SK-MEL-5 (cell line): ENCODE measurements at regions not wholly inside any gene's neighbourhood (a gene's known extent, or its start where the extent isn't known, plus 50 kb on each side); places are given as distances from the start of the nearest gene placed in this dataset.

Experiments
- DNase-seq: peaks from one replicate; pipeline ENCODE4 v3.0.0-alpha.2; 2016; ENCODE audit warnings: low read depth, low spot score
- in situ Hi-C: cut with HindIII; loops from 2 replicates; pipeline ENCODE4 v1.10.0; 2016; ENCODE audit warnings: low sequenced_read_pairs, high pct_unique_total_duplicates, low pct_unique_long_range_greater_than_20kb

DNA sequence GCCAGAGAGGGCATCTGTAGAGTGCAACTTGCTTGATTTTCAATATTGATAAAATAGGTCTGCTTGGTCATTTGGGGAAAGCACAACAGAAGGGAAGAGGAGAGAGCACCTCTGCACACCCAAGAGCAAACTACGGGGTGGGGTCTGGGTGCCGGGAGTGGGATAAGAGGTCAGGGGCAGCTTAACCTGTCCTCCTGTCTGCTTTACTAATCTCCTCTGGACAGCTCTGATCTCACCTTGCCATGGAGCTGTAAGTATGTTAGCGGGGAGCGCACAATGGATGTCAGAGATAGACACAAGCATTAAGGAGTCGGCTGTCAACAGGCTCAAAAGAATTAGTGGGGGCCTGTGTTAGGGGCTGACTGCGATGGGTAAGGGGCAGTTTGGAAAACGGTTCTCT, 328.7 kb downstream of the CYRIA start:
- in situ Hi-C loops = no loop called here
- no peak for DNase-seq

GRCh38 chr2:16336491-16336890, 329.1 kb downstream of the CYRIA start:
- in situ Hi-C loops = no loop called here
- DNase-seq = no peak

DNA sequence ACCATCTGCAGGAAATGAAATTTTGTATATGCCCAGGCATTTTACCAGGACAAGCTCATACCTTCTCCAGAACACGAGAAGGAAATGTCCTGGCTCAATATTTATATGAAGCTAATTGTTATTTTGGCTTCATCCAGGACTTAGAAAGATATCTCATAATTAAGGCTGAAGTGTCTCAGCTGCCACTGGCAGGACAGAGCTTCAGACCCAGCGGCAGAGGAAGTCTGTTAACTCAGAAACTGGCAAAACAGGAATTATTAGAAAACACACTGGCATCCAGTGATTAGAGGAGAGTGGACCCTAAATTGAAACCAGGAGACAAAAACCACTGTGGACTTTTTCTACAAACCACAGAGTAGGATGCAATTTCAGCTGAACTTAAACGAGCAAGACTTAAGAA, 329.7 kb downstream of the CYRIA start:
- DNase-seq = no peak
- in situ Hi-C loops = no loop called here

DNA sequence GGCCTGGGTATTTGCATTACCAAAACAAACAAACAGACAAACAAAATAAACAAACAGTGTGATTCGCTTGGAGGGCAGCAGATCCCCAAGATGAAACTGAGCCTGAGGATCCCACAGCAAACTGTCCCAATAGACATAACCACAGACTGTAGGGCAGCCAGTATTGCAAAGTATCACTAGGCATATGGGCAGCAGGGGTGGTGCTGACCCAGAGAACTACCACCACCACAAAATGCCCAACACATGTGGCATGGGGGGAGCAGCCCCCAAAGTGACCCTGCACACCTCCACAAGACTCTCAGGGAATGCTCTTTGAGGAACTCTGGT, 330.1 kb downstream of the CYRIA start:
- in situ Hi-C loops = no loop called here

GRCh38 chr2:16334886-16335603, 330.6 kb downstream of the CYRIA start:
- in situ Hi-C loops = no loop called here
- DNase-seq = no peak

More for the DNA sequence above, 330.1 kb downstream of the CYRIA start:
- DNase-seq = no peak

GRCh38 chr2:16334366-16334765, 331.3 kb downstream of the CYRIA start:
- DNase-seq = no peak
- in situ Hi-C loops = no loop called here

DNA sequence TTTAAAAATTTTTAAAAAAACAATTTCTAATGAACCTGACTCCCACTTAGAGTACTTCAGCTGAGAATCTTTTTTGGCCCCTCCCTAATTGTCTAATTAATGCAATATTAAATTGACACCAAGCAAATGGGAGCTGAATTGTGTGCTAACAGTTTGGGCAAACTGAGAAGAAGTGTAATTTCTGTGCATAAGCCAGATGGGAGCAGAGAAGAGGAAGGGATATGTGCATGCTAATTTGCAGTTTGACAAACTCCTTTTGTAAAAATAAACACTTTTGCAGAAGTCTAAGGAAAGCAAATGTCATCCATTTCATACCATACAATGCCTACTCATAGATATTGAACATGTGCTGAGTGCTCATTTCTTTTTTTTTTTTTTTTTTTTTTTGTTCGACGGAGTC, 332.0 kb downstream of the CYRIA start:
- no peak for DNase-seq
- in situ Hi-C loops = no loop called here

DNA sequence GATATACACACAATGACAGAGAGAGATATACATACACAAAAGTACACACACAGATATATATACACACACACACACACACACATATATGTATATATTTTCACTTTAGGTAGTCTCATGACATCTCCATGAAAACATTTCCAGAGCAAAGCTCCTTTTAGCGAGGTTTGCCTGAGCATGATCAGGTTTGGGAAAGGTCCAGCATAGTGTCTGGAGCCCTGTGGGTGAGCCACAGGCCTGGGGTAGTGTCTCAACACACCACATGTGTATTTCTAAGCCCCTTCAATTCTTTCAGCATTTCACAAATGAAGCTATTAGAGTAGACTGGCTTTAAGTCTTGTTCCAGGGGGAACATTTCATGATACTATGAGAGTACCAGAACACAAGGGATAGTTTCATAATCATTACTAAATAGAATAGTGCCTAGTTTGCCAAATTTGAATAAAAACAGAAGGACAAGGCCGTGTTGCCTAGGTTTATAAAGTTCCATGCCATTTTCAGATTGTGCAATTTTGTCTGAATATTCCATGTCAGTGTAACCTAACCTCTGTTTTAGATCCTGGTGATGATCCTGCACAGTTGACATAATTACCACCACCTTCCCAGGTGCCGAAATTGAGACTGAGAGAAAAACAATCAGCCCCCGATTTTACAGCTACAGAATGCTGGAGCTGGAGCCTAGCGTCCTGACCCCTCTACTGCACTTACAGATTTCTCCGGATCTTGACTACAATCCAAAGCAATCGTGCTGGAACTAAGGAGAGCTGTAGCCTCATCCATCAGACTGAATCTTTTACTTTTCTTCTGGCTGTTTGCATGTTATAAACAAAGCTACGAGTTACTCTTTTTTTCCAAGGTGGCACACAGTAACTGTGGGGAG, 332.7 kb downstream of the CYRIA start:
- in situ Hi-C loops = no loop called here
- no peak for DNase-seq

DNA sequence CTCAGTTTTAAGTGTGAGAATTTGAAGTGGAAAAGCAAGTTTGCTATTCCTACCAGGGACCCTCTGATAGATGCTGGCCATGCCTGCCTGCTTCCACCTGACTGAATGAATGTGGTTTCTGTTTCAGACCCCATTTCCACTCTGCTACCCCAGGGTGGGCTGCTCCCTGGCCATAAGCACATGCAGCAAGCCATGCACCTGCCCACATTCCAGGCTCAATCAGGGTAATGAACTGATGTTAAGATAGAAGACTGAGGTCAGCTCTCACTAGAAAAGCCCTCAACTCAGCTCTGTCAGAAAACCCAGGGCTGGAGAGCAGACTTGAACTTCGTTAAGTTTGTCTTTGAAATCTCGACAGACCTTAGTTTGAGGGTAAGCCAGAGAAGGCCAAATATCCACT, 333.9 kb downstream of the CYRIA start:
- in situ Hi-C loops = no loop called here
- no peak for DNase-seq

GRCh38 chr2:16330982-16331381, 334.7 kb downstream of the CYRIA start:
- in situ Hi-C loops = no loop called here
- no peak for DNase-seq

GRCh38 chr2:16330571-16330970, 335.1 kb downstream of the CYRIA start:
- no peak for DNase-seq
- in situ Hi-C loops = no loop called here

- no peak for DNase-seq
- in situ Hi-C loops = no loop called here
Measured at GRCh38 chr2:16330012-16330411, 335.6 kb downstream of the CYRIA start.

DNA sequence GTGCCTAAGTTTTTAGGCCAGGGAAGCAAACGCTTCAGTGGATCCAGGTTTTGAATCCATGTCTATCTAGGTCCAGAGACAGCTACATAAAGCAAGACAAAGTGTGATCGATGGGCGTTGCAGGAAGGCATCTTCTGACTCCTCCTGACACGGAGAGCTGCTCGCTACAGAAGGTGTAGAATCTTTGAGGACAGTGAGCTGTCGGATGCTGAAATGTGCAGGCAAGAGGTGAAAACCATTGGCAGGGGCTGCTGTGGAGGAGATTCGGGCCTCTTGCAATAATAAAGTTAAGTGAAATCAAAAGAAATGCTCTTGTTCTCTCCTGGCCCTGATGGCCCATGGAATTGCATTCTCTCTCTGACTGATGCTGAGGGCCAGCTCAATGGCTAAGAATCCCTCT, 336.2 kb downstream of the CYRIA start:
- in situ Hi-C loops = no loop called here
- DNase-seq = no peak

- in situ Hi-C loops = no loop called here
- DNase-seq = no peak
Measured at GRCh38 chr2:16328521-16329190, 337.0 kb downstream of the CYRIA start.

GRCh38 chr2:16327326-16327725, 338.3 kb downstream of the CYRIA start:
- no peak for DNase-seq
- in situ Hi-C loops = no loop called here

DNA sequence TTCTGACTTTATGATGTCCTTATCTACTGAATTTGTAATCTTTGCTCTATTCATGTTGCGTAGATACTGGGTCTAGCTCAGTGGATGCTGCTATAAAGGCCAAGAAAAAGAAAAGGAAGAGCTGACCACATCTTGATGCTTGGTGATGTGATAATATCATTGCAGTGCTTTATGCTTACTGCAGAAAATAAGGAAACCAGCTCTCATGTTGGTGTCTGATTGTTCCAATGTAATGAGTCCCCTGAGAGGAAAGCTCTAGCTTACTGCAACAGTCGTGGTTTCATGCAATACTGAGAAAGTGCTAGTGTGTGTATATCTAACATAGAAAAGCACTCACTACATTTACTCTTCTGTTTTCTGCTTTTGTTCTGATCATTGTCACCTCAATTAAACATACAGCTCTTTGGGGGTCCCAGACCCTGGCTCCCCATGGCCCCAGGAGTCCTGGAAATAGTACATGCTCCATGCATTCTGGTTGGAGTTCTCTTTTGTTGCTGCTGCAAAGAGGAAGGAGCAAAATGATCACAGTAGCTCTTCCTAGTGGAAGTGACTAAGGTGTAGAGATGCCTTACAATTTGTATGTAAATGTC, 338.8 kb downstream of the CYRIA start:
- in situ Hi-C loops = no loop called here
- no peak for DNase-seq

GRCh38 chr2:16325976-16326510, 339.6 kb downstream of the CYRIA start:
- DNase-seq = no peak
- in situ Hi-C loops = no loop called here
